ENCODE measurements at regions not wholly inside any gene's neighbourhood (a gene's known extent, or its start where the extent isn't known, plus 50 kb on each side); places are given as distances from the start of the nearest gene placed in this dataset.

DNA sequence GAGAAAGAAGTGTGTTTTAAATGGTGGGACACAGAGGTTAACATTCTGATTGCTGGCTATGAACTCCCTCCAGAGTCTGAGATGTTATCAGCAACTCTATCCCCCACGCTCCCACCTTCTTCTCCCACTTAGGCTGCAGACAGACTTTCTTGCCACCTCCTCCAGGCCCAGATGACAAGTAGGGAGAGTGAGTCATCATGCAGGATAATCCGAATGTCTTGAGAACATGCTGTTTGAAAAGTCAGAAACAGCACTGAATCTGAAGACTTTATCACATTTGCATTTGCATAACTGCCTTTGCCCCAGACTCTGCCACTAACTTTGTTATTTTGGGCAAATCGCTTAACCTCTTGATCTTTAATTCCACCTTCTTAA, 139.8 kb downstream of the ESM1 start:
- no peak overlapping the region for H3K4me3 ChIP-seq
- no peaks in the 10 kb centered on the region for H3K9me3 ChIP-seq
- H3K27ac ChIP-seq, result no peak overlapping the region
- 62% methylated on average over 3 of the region's 3 CpGs for WGBS (ENCODE audit: insufficient coverage, low coverage, low lambda C conversion rate, missing lambda C conversion rate)
- ATAC-seq (no peak), DNase-seq (no peak)
- TF ChIP-seq CTCF (IDR thresholded peaks at IDR 0.05), result no peak
- TF ChIP-seq POLR2A (IDR thresholded peaks at IDR 0.05), result no peak
- H3K4me1 ChIP-seq, result no peaks in the 10 kb centered on the region
- no peaks in the 10 kb centered on the region for H3K36me3 ChIP-seq
- intact Hi-C loops (cut with DNase I), result loop anchor here (5.0 to 10.0 kb wide), 2 partner anchors 328 to 331 kb away; partner anchors contain the start of gene SNX18 (in 2 of the 2)
- H3K27me3 ChIP-seq, result no peaks in the 10 kb centered on the region

DNA sequence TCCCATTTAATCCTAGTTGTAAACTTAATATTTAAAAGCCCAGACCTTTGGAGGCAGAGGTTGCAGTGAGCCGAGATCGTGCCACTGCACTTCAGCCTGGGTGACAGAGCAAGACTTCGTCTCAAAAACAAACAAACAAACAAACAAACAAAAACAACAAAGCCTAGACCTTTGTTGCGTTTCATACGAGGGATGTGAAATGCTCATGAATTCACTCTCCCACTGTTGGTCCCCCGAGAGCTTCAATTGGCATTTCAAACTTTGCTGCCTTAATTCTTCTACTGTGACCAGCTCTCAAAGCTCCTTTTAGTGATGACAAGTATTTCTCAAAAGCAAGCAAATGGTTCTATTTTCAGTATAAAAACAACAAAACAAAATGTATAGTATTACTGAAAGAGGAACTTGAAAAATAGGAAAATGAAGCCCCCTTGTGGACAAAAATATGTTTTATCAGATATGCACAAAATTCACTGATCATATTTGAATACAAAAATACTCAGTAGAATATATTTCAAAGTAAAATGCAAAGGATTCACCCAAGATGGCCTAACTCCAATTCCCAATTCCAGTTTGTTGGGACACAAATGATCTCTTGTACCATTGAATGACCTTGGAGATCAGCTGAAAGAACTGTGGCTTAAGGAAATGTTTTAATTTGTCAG, 140.4 kb downstream of the ESM1 start:
- DNase-seq (no peak), ATAC-seq (peak in 3 of 4 donors; percentile 65 to 79 (median 79))
- TF ChIP-seq POLR2A (IDR thresholded peaks at IDR 0.05) (no peak), CTCF (IDR thresholded peaks at IDR 0.05) (peak; percentile 60 to 79 (median 64))
- H3K27me3 ChIP-seq, result no peaks in the 10 kb centered on the region
- H3K4me1 ChIP-seq, result peaks cover 0 to 4% (median under 1%) of the 10 kb centered on the region in 4 donors
- H3K4me3 ChIP-seq, result peak overlapping the region; percentile 8 to 33 (median 25)
- no peaks in the 10 kb centered on the region for H3K9me3 ChIP-seq
- H3K27ac ChIP-seq, result peak overlapping the region in 2 of 3 donors; percentile 7 to 18
- no peaks in the 10 kb centered on the region for H3K36me3 ChIP-seq
- intact Hi-C loops (cut with DNase I), result loop anchor here (5.0 to 10.0 kb wide), 2 partner anchors 328 to 330 kb away; partner anchors contain the start of gene SNX18 (in 2 of the 2)
- 36% methylated on average over 6 of the region's 6 CpGs for WGBS (ENCODE audit: insufficient coverage, low coverage, low lambda C conversion rate, missing lambda C conversion rate)

DNA sequence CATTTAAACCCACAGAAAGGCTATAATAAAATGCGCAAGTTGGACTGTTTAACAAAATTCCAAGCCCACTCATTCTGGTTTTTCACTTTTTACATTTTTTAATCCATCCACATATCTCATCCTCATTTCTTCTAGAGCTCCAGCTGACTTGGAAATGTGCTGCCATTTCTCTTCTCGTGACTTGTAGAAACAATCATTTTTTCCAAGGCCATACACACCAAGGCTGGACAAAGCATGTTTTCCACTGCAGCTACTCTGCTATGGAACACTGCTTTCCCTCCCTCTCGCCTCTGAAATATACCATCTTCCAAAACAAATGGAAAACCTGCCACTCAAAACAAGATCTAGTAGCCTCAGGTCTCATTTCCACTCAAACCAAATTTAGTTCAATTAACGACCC, 141.1 kb downstream of the ESM1 start:
- intact Hi-C loops (cut with DNase I), result loop anchor here in 1 of 2 donors (10.0 kb wide), 1 partner anchor 329 kb away; the partner anchor contains the start of gene SNX18
- H3K36me3 ChIP-seq, result no peaks in the 10 kb centered on the region
- no peaks in the 10 kb centered on the region for H3K27me3 ChIP-seq
- no peak for TF ChIP-seq CTCF (IDR thresholded peaks at IDR 0.05)
- TF ChIP-seq POLR2A (IDR thresholded peaks at IDR 0.05), result no peak
- no peaks in the 10 kb centered on the region for H3K9me3 ChIP-seq
- no peak overlapping the region for H3K4me3 ChIP-seq
- peaks cover 0 to 10% (median 4%) of the 10 kb centered on the region in 4 donors for H3K4me1 ChIP-seq
- no peak overlapping the region for H3K27ac ChIP-seq
- ATAC-seq (no peak), DNase-seq (no peak)
- WGBS (ENCODE audit: insufficient coverage, low coverage, low lambda C conversion rate, missing lambda C conversion rate), result 72% methylated on average over 4 of the region's 4 CpGs

GRCh38 chr5:54841481-54841880, 143.9 kb downstream of the ESM1 start:
- Histone ChIP-seq H3K4me1 (peaks cover 0 to 36% (median 4%) of the 10 kb centered on the region in 4 donors), H3K27ac (no peak overlapping the region), H3K4me3 (no peak overlapping the region), H3K27me3 (no peaks in the 10 kb centered on the region), H3K9me3 (no peaks in the 10 kb centered on the region), H3K36me3 (no peaks in the 10 kb centered on the region)
- DNase-seq, result no peak
- intact Hi-C loops (cut with DNase I), result loop anchor here in 1 of 2 donors (10.0 kb wide), 1 partner anchor 327 kb away; the partner anchor contains the start of gene SNX18
- TF ChIP-seq POLR2A (IDR thresholded peaks at IDR 0.05) (no peak), CTCF (IDR thresholded peaks at IDR 0.05) (no peak)
- ATAC-seq, result no peak
- 100% methylated on average over 1 of the region's 1 CpG for WGBS (ENCODE audit: insufficient coverage, low coverage, low lambda C conversion rate, missing lambda C conversion rate)

Data from right lobe of liver (tissue), 6 donors.